HG03460 (cell line): ENCODE measurements at regions not wholly inside any gene's neighbourhood (a gene's known extent, or its start where the extent isn't known, plus 50 kb on each side); places are given as distances from the start of the nearest gene placed in this dataset.
"Not testable (repeated sequence)": the region's sequence is repeated elsewhere in the genome, so short reads cannot be mapped to it uniquely, and the experiment has no call there.

Source experiments
- ATAC-seq: cut with Tn5 transposase; IDR thresholded peaks from one replicate; pipeline ENCODE4 v1.9.1; 2021; ENCODE audit not compliant: unreplicated experiment

- no peak for ATAC-seq
Measured at GRCh38 chr1:148386617-148387016, 96.5 kb downstream of the PPIAL4G start.

GRCh38 chr1:148386031-148386398 lies 97.1 kb downstream of the PPIAL4G start:
- ATAC-seq: not testable (repeated sequence)

GRCh38 chr1:148385371-148386030 lies 97.6 kb downstream of the PPIAL4G start:
- ATAC-seq: no peak

- no peak for ATAC-seq
Measured at GRCh38 chr1:148383966-148384365, 99.1 kb downstream of the PPIAL4G start.

- no peak for ATAC-seq
Measured at GRCh38 chr1:148379697-148380096, 103.4 kb downstream of the PPIAL4G start.

- ATAC-seq: no peak
Measured at GRCh38 chr1:148379170-148379500, 104.0 kb downstream of the PPIAL4G start.

GRCh38 chr1:148377992-148378391 lies 105.1 kb downstream of the PPIAL4G start:
- not testable (repeated sequence) for ATAC-seq

GRCh38 chr1:148377045-148377444 lies 106.1 kb downstream of the PPIAL4G start:
- ATAC-seq: not testable (repeated sequence)

- no peak for ATAC-seq
Measured at GRCh38 chr1:148374101-148374500, 109.0 kb downstream of the PPIAL4G start.

GRCh38 chr1:148373192-148373925 lies 109.7 kb downstream of the PPIAL4G start:
- no peak for ATAC-seq

GRCh38 chr1:148372731-148373130 lies 110.4 kb downstream of the PPIAL4G start:
- ATAC-seq: no peak

- not testable (repeated sequence) for ATAC-seq
Measured at GRCh38 chr1:148372051-148372726, 110.9 kb downstream of the PPIAL4G start.

GRCh38 chr1:148371551-148371994 lies 111.5 kb downstream of the PPIAL4G start:
- peak; percentile 65 for ATAC-seq

- not testable (repeated sequence) for ATAC-seq
Measured at GRCh38 chr1:148370661-148371060, 112.4 kb downstream of the PPIAL4G start.

- ATAC-seq: no peak
Measured at GRCh38 chr1:148367596-148367995, 115.5 kb downstream of the PPIAL4G start.

- ATAC-seq: not testable (repeated sequence)
Measured at GRCh38 chr1:148366136-148366753, 116.9 kb downstream of the PPIAL4G start.

GRCh38 chr1:148365151-148365550 lies 118.0 kb downstream of the PPIAL4G start:
- ATAC-seq: not testable (repeated sequence)

GRCh38 chr1:148363979-148364378 lies 119.1 kb downstream of the PPIAL4G start:
- ATAC-seq: not testable (repeated sequence)

GRCh38 chr1:148363439-148363810 lies 119.7 kb downstream of the PPIAL4G start:
- no peak for ATAC-seq

GRCh38 chr1:148362626-148363438 lies 120.3 kb downstream of the PPIAL4G start:
- no peak for ATAC-seq

- ATAC-seq: no peak
Measured at GRCh38 chr1:148362216-148362611, 120.9 kb downstream of the PPIAL4G start.
